ENCODE measurements at regions not wholly inside any gene's neighbourhood (a gene's known extent, or its start where the extent isn't known, plus 50 kb on each side); places are given as distances from the start of the nearest gene placed in this dataset.

GRCh38 chr6:170461556-170462365, 91.3 kb downstream of the PSMB1 start:
- no peak for TF ChIP-seq EZH2 (IDR thresholded peaks at IDR 0.05)
- no peak for TF ChIP-seq POLR2AphosphoS5 (IDR thresholded peaks at IDR 0.05; ENCODE audit: borderline replicate concordance, low read depth, low read length)
- TF ChIP-seq FOXP2 (optimal IDR thresholded peaks at IDR 0.05; ENCODE audit: control extremely low read depth, extremely low read length, insufficient read depth), result no peak

All from SK-N-MC (cell line).